ENCODE measurements at regions not wholly inside any gene's neighbourhood (a gene's known extent, or its start where the extent isn't known, plus 50 kb on each side); places are given as distances from the start of the nearest gene placed in this dataset.

GRCh38 chr22:34035209-34035608, 114.9 kb upstream of the LARGE1 start:
- TF ChIP-seq KIAA2018 (CRISPR knock-in tag; IDR thresholded peaks at IDR 0.05; ENCODE audit: borderline replicate concordance) (no peak), CHD2 (IDR thresholded peaks at IDR 0.05; ENCODE audit: low read depth, low read length) (no peak), ZNF329 (CRISPR knock-in tag; IDR thresholded peaks at IDR 0.05; ENCODE audit: low read depth) (no peak), FOXP4 (CRISPR knock-in tag; IDR thresholded peaks at IDR 0.05) (no peak)
- TF ChIP-seq, protein P1, sequence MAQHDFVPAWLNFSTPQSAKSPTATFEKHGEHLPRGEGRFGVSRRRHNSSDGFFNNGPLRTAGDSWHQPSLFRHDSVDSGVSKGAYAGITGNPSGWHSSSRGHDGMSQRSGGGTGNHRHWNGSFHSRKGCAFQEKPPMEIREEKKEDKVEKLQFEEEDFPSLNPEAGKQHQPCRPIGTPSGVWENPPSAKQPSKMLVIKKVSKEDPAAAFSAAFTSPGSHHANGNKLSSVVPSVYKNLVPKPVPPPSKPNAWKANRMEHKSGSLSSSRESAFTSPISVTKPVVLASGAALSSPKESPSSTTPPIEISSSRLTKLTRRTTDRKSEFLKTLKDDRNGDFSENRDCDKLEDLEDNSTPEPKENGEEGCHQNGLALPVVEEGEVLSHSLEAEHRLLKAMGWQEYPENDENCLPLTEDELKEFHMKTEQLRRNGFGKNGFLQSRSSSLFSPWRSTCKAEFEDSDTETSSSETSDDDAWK (CRISPR knock-in tag; IDR thresholded peaks at IDR 0.05), result no peak
- TF ChIP-seq, protein P2, sequence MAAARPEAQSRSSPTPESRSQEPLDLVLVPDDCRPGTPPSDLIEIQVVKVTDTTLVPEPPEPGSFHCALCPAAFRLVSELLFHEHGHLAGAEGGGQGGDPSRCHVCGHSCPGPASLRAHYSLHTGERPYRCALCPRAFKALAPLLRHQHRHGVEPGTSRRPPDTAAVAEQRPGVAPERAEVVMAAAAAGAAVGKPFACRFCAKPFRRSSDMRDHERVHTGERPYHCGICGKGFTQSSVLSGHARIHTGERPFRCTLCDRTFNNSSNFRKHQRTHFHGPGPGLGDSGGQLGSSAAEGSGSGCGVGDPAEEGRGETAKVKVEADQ (CRISPR knock-in tag; IDR thresholded peaks at IDR 0.05; ENCODE audit: borderline replicate concordance), result no peak
- TF ChIP-seq, protein P3, sequence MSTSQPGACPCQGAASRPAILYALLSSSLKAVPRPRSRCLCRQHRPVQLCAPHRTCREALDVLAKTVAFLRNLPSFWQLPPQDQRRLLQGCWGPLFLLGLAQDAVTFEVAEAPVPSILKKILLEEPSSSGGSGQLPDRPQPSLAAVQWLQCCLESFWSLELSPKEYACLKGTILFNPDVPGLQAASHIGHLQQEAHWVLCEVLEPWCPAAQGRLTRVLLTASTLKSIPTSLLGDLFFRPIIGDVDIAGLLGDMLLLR (CRISPR knock-in tag; IDR thresholded peaks at IDR 0.05), result no peak

All from HepG2 (cell line).